Tibial artery (tissue), 4 donors: ENCODE measurements at regions not wholly inside any gene's neighbourhood (a gene's known extent, or its start where the extent isn't known, plus 50 kb on each side); places are given as distances from the start of the nearest gene placed in this dataset.

Source experiments
- DNase-seq, 2 donors: peaks; one replicate each; pipeline ENCODE4 v3.0.0-alpha.2; 2019
- H3K27ac ChIP-seq, 2 donors: fragments of 200-600 bp; sonication (generic) in 1 of 2; 1 replicate in 1 of 2; 2 replicates in 1 of 2; pipeline ENCODE4 v1.5.1; 2018 to 2019; ENCODE audit warnings: mild to moderate bottlenecking in 1 of 2
- H3K27me3 ChIP-seq, 2 donors: fragments of 200-600 bp; sonication (generic) in 1 of 2; one replicate each; pipeline versions ENCODE4 v1.5.1 to v1.6.0; 2016 to 2019
- H3K36me3 ChIP-seq, 3 donors: fragments of 200-600 bp; sonication (generic) in 2 of 3; one replicate each; pipeline ENCODE4 v1.5.1; 2016 to 2019; ENCODE audit warnings: mild to moderate bottlenecking in 2 of 3
- H3K4me1 ChIP-seq, 4 donors: fragments of 200-600 bp; sonication (generic) in 2 of 4; 1 replicate in 3 of 4; 2 replicates in 1 of 4; pipeline ENCODE4 v1.5.1; 2016 to 2019
- H3K4me3 ChIP-seq, 2 donors: fragments of 200-600 bp; sonication (generic) in 1 of 2; 1 replicate in 1 of 2; 2 replicates in 1 of 2; pipeline ENCODE4 v1.5.1; 2018 to 2019; ENCODE audit warnings: mild to moderate bottlenecking in 2 of 2
- H3K9me3 ChIP-seq, 3 donors: fragments of 200-600 bp; sonication (generic) in 1 of 3; one replicate each; pipeline ENCODE4 v1.5.1; 2016 to 2019
- CTCF ChIP-seq, 2 experiments: fragments of 200-600 bp in 1 of 2; fragments of 450-650 bp in 1 of 2; IDR thresholded peaks; one replicate each; pipeline ENCODE4 v1.5.1; 2017 to 2019; ENCODE audit warnings: antibody characterized with exemption in 2 of 2, mild to moderate bottlenecking in 1 of 2, moderate library complexity in 1 of 2
- intact Hi-C: fragments of 100-400 bp; cut with DNase I; formaldehyde crosslinking; loops from one replicate; pipeline ENCODE4 v1.15.0; 2023; ENCODE audit warnings: low total_unique reads

GRCh38 chr16:47949714-47950113, 206.1 kb downstream of the ABCC12 start:
- DNase-seq = no peak
- intact Hi-C loops = no loop called here
- no peaks in the 10 kb centered on the region for H3K9me3 ChIP-seq

GRCh38 chr16:47949276-47949675, 206.5 kb downstream of the ABCC12 start:
- Histone ChIP-seq H3K27ac (no peak overlapping the region), H3K36me3 (no peaks in the 10 kb centered on the region), H3K4me1 (no peaks in the 10 kb centered on the region), H3K9me3 (no peaks in the 10 kb centered on the region), H3K4me3 (no peak overlapping the region), H3K27me3 (no peaks in the 10 kb centered on the region)
- no peak for TF ChIP-seq CTCF (IDR thresholded peaks at IDR 0.05)
- intact Hi-C loops = no loop called here
- no peak for DNase-seq

More at GRCh38 chr16:47949714-47950113, 206.1 kb downstream of the ABCC12 start:
- Histone ChIP-seq H3K27ac (no peak overlapping the region), H3K36me3 (no peaks in the 10 kb centered on the region), H3K27me3 (no peaks in the 10 kb centered on the region), H3K4me1 (no peaks in the 10 kb centered on the region), H3K4me3 (no peak overlapping the region)
- no peak for TF ChIP-seq CTCF (IDR thresholded peaks at IDR 0.05)

GRCh38 chr16:47947723-47948122, 208.1 kb downstream of the ABCC12 start:
- Histone ChIP-seq H3K9me3 (no peaks in the 10 kb centered on the region), H3K36me3 (no peaks in the 10 kb centered on the region), H3K27ac (no peak overlapping the region), H3K4me1 (no peaks in the 10 kb centered on the region), H3K4me3 (no peak overlapping the region), H3K27me3 (no peaks in the 10 kb centered on the region)
- no peak for TF ChIP-seq CTCF (IDR thresholded peaks at IDR 0.05)
- intact Hi-C loops = no loop called here
- DNase-seq = no peak

DNA sequence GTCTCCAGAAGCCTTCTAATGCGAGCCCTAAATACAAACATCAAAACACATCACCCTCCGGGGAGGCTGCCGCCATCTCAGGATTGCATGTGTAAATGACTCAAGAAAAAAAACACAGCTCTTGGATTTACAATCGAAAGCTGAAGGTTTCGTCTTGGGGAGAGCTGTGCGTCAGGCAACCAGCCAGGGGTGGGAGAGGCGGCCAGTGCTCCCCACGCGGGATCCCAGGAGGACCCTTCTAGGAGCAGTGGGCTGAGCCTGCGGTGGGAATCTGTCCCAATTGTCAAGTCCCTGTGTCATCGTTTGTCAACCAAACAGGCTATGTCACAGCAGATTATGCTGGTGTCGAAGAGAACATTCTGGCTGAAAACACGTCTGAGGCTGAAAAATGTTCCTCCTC, 209.7 kb downstream of the ABCC12 start:
- no peak for TF ChIP-seq CTCF (IDR thresholded peaks at IDR 0.05)
- intact Hi-C loops = no loop called here

DNA sequence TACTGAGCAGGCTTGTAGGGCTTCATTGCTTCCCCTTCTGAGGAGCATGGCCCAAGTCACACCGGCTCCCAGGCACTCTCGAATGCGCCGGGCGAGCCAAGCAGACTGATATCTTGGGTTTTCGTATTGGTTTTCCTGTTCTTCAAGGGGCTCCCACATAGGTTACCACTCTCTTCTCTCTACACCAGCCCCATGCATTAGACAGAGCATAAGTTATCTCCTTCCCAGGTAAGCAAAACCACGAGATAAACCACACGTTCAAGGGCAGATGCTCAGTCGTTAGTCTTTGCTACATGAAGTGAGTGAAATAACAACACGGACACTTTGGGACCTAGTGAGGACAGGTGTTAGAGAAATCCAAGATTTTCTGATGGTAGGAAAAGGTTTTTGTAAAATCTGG, 211.2 kb downstream of the ABCC12 start:
- no peak for TF ChIP-seq CTCF (IDR thresholded peaks at IDR 0.05)
- intact Hi-C loops = no loop called here
- Histone ChIP-seq H3K27ac (no peak overlapping the region), H3K27me3 (no peaks in the 10 kb centered on the region), H3K4me3 (no peak overlapping the region), H3K4me1 (no peaks in the 10 kb centered on the region), H3K36me3 (no peaks in the 10 kb centered on the region), H3K9me3 (no peaks in the 10 kb centered on the region)
- DNase-seq = no peak

More for the DNA sequence above, 209.7 kb downstream of the ABCC12 start:
- Histone ChIP-seq H3K27me3 (no peaks in the 10 kb centered on the region), H3K4me1 (no peaks in the 10 kb centered on the region), H3K36me3 (no peaks in the 10 kb centered on the region), H3K9me3 (no peaks in the 10 kb centered on the region), H3K27ac (no peak overlapping the region), H3K4me3 (no peak overlapping the region)
- DNase-seq = no peak

DNA sequence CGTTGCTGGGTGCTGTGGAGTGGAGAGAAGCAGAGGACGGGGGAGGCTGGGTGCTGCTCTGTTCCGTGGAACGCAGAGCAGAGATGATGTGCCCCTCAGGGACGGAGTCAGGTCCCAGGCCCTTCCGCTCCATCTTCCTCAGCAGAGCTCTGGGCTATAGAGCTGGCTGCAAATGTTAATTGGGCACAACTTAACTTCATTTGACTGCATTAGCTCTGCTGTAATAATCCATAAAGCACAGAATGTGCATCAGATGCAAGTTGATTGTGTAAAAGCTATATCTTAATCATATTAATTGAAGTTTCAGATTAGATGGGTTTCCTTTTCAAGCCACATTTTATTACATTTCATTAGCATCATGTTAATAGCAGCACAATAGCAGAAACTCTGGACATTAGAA, 212.6 kb downstream of the ABCC12 start:
- H3K4me3 ChIP-seq = no peak overlapping the region
- H3K27ac ChIP-seq = no peak overlapping the region
- intact Hi-C loops = no loop called here

More for the DNA sequence above, 212.6 kb downstream of the ABCC12 start:
- H3K9me3 ChIP-seq = no peaks in the 10 kb centered on the region
- TF ChIP-seq CTCF (IDR thresholded peaks at IDR 0.05) = no peak
- no peaks in the 10 kb centered on the region for H3K4me1 ChIP-seq
- DNase-seq = no peak
- no peaks in the 10 kb centered on the region for H3K27me3 ChIP-seq
- H3K36me3 ChIP-seq = no peaks in the 10 kb centered on the region
